IMR-90 (cell line): ENCODE measurements at regions not wholly inside any gene's neighbourhood (a gene's known extent, or its start where the extent isn't known, plus 50 kb on each side); places are given as distances from the start of the nearest gene placed in this dataset.
A peak's percentile ranks its signal among the peaks of the same experiment; 100 is the strongest.

Source experiments
- ATAC-seq: fragments of 200-7000 bp; cut with Tn5 transposase; 2 replicates; pipeline ENCODE4 v1.9.1; 2020; ENCODE audit warnings: low read depth, mild to moderate bottlenecking, moderate library complexity
- BruUV-seq: library from RNA; stranded (reverse); fragments of 400-500 nt; replicated peaks from 2 replicates; lab custom pipeline; 2021; lab: Mats Ljungman, UMichigan
- CTCF ChIA-PET: fragments of 300-600 bp; formaldehyde crosslinking; extraction: SDS; loops from one replicate; lab custom pipeline; 2021; ENCODE audit warnings: antibody characterized with exemption; lab: Yijun Ruan, JAX
- POLR2A ChIA-PET: fragments of 300-600 bp; sonication (Branson Sonifier 250); formaldehyde crosslinking; loops from one replicate; lab custom pipeline; 2022; ENCODE audit warnings: antibody characterized with exemption; ENCODE audit not compliant: unreplicated experiment; lab: Charles Lee
- DNase-seq: peaks from one replicate; pipeline ENCODE4 v3.0.0; 2013
- H2AFZ ChIP-seq: replicated peaks from 2 replicates; pipeline ENCODE3; 2013; ENCODE audit warnings: low read length, mild to moderate bottlenecking; ENCODE audit not compliant: poor library complexity
- H2AK5ac ChIP-seq: 2 replicates; pipeline ENCODE4 v1.6.1; 2013; ENCODE audit warnings: low read depth, low read length, inconsistent platforms
- H2AK9ac ChIP-seq: replicated peaks from 2 replicates; pipeline ENCODE3; 2013; ENCODE audit warnings: mild to moderate bottlenecking, low read depth, low read length, moderate library complexity; ENCODE audit not compliant: poor library complexity
- H2BK120ac ChIP-seq: 2 replicates; pipeline ENCODE4 v1.6.1; 2013; ENCODE audit warnings: low read depth, low read length, inconsistent platforms
- H2BK15ac ChIP-seq: 3 replicates; pipeline ENCODE4 v1.6.1; 2013; ENCODE audit warnings: low read depth, low read length, inconsistent platforms
- H2BK20ac ChIP-seq: 2 replicates; pipeline ENCODE4 v1.6.1; 2013; ENCODE audit warnings: low read depth, mild to moderate bottlenecking, inconsistent platforms, low read length, moderate library complexity
- H2BK5ac ChIP-seq: 2 replicates; pipeline ENCODE4 v1.6.1; 2013; ENCODE audit warnings: mild to moderate bottlenecking, low read depth, low read length, inconsistent platforms; ENCODE audit not compliant: poor library complexity, severe bottlenecking
- H3K14ac ChIP-seq: replicated peaks from 2 replicates; pipeline ENCODE4 v1.6.1; 2013; ENCODE audit warnings: low read depth, low read length, inconsistent platforms
- H3K18ac ChIP-seq: 2 replicates; pipeline ENCODE4 v1.6.1; 2013; ENCODE audit warnings: low read depth, low read length, control low read depth
- H3K23ac ChIP-seq: 2 replicates; pipeline ENCODE4 v1.6.1; 2013; ENCODE audit warnings: low read depth, low read length, inconsistent platforms
- H3K27ac ChIP-seq: 2 replicates; pipeline ENCODE4 v1.5.1; 2013; ENCODE audit warnings: mild to moderate bottlenecking, control low read depth, low read length; ENCODE audit not compliant: insufficient read depth
- H3K27me3 ChIP-seq: 2 replicates; pipeline ENCODE4 v1.6.1; 2013; ENCODE audit warnings: low read length; ENCODE audit not compliant: control insufficient read depth, insufficient read depth
- H3K36me3 ChIP-seq: 2 replicates; pipeline ENCODE4 v1.6.1; 2013; ENCODE audit warnings: low read length, mixed read lengths; ENCODE audit not compliant: control insufficient read depth, insufficient read depth
- H3K4ac ChIP-seq: 2 replicates; pipeline ENCODE4 v1.6.1; 2013; ENCODE audit warnings: low read depth, low read length, inconsistent platforms
- H3K4me1 ChIP-seq: 2 replicates; pipeline ENCODE4 v1.6.1; 2013; ENCODE audit warnings: low read length, mixed read lengths; ENCODE audit not compliant: control insufficient read depth, insufficient read depth
- H3K4me2 ChIP-seq: 2 replicates; pipeline ENCODE4 v1.6.1; 2013; ENCODE audit warnings: low read depth, mild to moderate bottlenecking, control low read depth, low read length, moderate library complexity
- H3K4me3 ChIP-seq: 2 replicates; pipeline ENCODE4 v1.5.1; 2013; ENCODE audit warnings: low read depth, mild to moderate bottlenecking, control low read depth, low read length, moderate library complexity; ENCODE audit not compliant: insufficient read depth
- H3K56ac ChIP-seq: 2 replicates; pipeline ENCODE4 v1.6.1; 2013; ENCODE audit warnings: low read length, inconsistent platforms; ENCODE audit not compliant: insufficient read depth; ENCODE audit errors: extremely low read depth
- H3K79me1 ChIP-seq, 2 experiments: 2 replicates each; pipeline ENCODE4 v1.6.1; 2013; ENCODE audit warnings: low read length in 2 of 2, inconsistent platforms in 1 of 2, low read depth in 1 of 2
- H3K9ac ChIP-seq: 2 replicates; pipeline ENCODE4 v1.6.1; 2013; ENCODE audit warnings: low read depth, low read length, control low read depth
- H3K9me1 ChIP-seq: 2 replicates; pipeline ENCODE4 v1.6.1; 2013; ENCODE audit warnings: low read length, inconsistent platforms; ENCODE audit not compliant: insufficient read depth
- H3K9me3 ChIP-seq: 2 replicates; pipeline ENCODE4 v1.6.1; 2013; ENCODE audit warnings: low read length; ENCODE audit not compliant: control insufficient read depth, insufficient read depth
- H4K20me1 ChIP-seq: 2 replicates; pipeline ENCODE4 v1.6.1; 2013; ENCODE audit warnings: low read length, inconsistent platforms; ENCODE audit not compliant: insufficient read depth
- H4K5ac ChIP-seq: 2 replicates; pipeline ENCODE4 v1.6.1; 2013; ENCODE audit warnings: mild to moderate bottlenecking, low read depth, low read length, control low read depth
- H4K8ac ChIP-seq, 2 experiments: 2 replicates each; pipeline ENCODE4 v1.6.1; 2013; ENCODE audit warnings: low read depth in 2 of 2, low read length in 2 of 2, control low read depth in 1 of 2, inconsistent platforms in 1 of 2
- H4K91ac ChIP-seq: 2 replicates; pipeline ENCODE4 v1.6.1; 2013; ENCODE audit warnings: low read depth, low read length, inconsistent platforms; ENCODE audit not compliant: insufficient read depth
- BHLHE40 ChIP-seq: fragments of 150-350 bp; IDR thresholded peaks from 2 replicates; pipeline ENCODE4 v1.6.1; 2016; ENCODE audit warnings: mild to moderate bottlenecking, low read depth, low read length
- CEBPB ChIP-seq: IDR thresholded peaks from 2 replicates; pipeline ENCODE4 v1.6.1; 2012; ENCODE audit warnings: low read depth, low read length, improper control_type of control experiment
- CHD1 ChIP-seq: IDR thresholded peaks from 2 replicates; pipeline ENCODE4 v1.6.1; 2012; ENCODE audit warnings: low read depth, low read length, improper control_type of control experiment
- CTCF ChIP-seq: conservative IDR thresholded peaks from 2 replicates; pipeline ENCODE4 v1.5.1; 2012; ENCODE audit warnings: mild to moderate bottlenecking, low read depth, low read length, improper control_type of control experiment
- FOS ChIP-seq: fragments of 150-350 bp; IDR thresholded peaks from 2 replicates; pipeline ENCODE4 v1.6.1; 2016; ENCODE audit warnings: low read depth, low read length
- MAFK ChIP-seq: IDR thresholded peaks from 2 replicates; pipeline ENCODE4 v1.6.1; 2012; ENCODE audit warnings: low read depth, low read length, improper control_type of control experiment
- MAZ ChIP-seq: IDR thresholded peaks from 2 replicates; pipeline ENCODE4 v1.6.1; 2012; ENCODE audit warnings: low read depth, mild to moderate bottlenecking, low read length, improper control_type of control experiment, moderate library complexity, borderline replicate concordance
- MXI1 ChIP-seq: IDR thresholded peaks from 2 replicates; pipeline ENCODE4 v1.6.1; 2012; ENCODE audit warnings: low read depth, mild to moderate bottlenecking, low read length, moderate library complexity, borderline replicate concordance
- NFE2L2 ChIP-seq: fragments of 150-350 bp; IDR thresholded peaks from 2 replicates; pipeline ENCODE4 v1.6.1; 2016; ENCODE audit warnings: low read depth, mild to moderate bottlenecking, low read length
- POLR2A ChIP-seq: IDR thresholded peaks from 2 replicates; pipeline ENCODE4 v1.6.1; 2012; ENCODE audit warnings: mild to moderate bottlenecking, low read depth, low read length
- RAD21 ChIP-seq: IDR thresholded peaks from 2 replicates; pipeline ENCODE4 v1.6.1; 2012; ENCODE audit warnings: low read length, improper control_type of control experiment
- RCOR1 ChIP-seq: IDR thresholded peaks from 2 replicates; pipeline ENCODE4 v1.6.1; 2012; ENCODE audit warnings: mild to moderate bottlenecking, low read length, improper control_type of control experiment; ENCODE audit not compliant: insufficient replicate concordance
- RFX5 ChIP-seq: IDR thresholded peaks from 2 replicates; pipeline ENCODE4 v1.8.0; 2012; ENCODE audit warnings: low read depth, mild to moderate bottlenecking, low read length, moderate library complexity
- SMC3 ChIP-seq: fragments of 150-350 bp; IDR thresholded peaks from 2 replicates; pipeline ENCODE4 v1.6.1; 2016; ENCODE audit warnings: low read depth, mild to moderate bottlenecking, antibody characterized with exemption, low read length, moderate library complexity
- USF2 ChIP-seq: fragments of 150-350 bp; IDR thresholded peaks from 2 replicates; pipeline ENCODE4 v1.6.1; 2017; ENCODE audit warnings: mild to moderate bottlenecking, antibody characterized with exemption, low read length, low read depth
- WGBS, 2 experiments: methylation state at CpG; one replicate each; pipeline versions ENCODE4 v1.1.5 to v1.1.7; 2013; ENCODE audit warnings: missing lambda C conversion rate in 2 of 2; ENCODE audit not compliant: insufficient read length in 1 of 2; ENCODE audit errors: extremely low coverage in 2 of 2; 5-methylcytosine and 5-hydroxymethylcytosine counted together
- dilution Hi-C: fragments of 300-500 bp; cut with HindIII; formaldehyde crosslinking; loops from one replicate; pipeline ENCODE4 v1.14.3; 2018; ENCODE audit warnings: low sequenced_read_pairs; ENCODE audit not compliant: unreplicated experiment
- in situ Hi-C: fragments of 300-500 bp; cut with MboI; formaldehyde crosslinking; loops from 3 replicates; pipeline ENCODE4 v1.14.3; 2019; ENCODE audit warnings: low sequenced_read_pairs, inconsistent platforms, mixed read lengths
- intact Hi-C: fragments of 100-400 bp; cut with micrococcal nuclease; formaldehyde crosslinking; loops from 2 replicates; pipeline ENCODE4 v1.10.0; 2022
- TF ChIP-seq, protein P1 (sequence below): fragments of 150-350 bp; IDR thresholded peaks from 2 replicates; pipeline ENCODE4 v1.6.1; 2016; ENCODE audit warnings: low read depth, mild to moderate bottlenecking, low read length, moderate library complexity, borderline replicate concordance

- H3K9me1 ChIP-seq: no peaks in the 10 kb centered on the region
- H2AK9ac ChIP-seq: peak overlapping the region; percentile 28
- dilution Hi-C loops (no loop called here), in situ Hi-C loops (no loop called here), intact Hi-C loops (no loop called here)
- DNase-seq: no peak
- peaks cover 8% of the 10 kb centered on the region; the same call in 1 of the 2 replicates for H3K27me3 ChIP-seq
- no peak overlapping the region for H2AFZ ChIP-seq
- H3K56ac ChIP-seq: no peak overlapping the region
- H2BK5ac ChIP-seq: no peak overlapping the region
- H3K4me2 ChIP-seq: no peak overlapping the region
- CTCF ChIA-PET: no interaction called here
- no peak overlapping the region for H4K5ac ChIP-seq
- no peaks in the 10 kb centered on the region; the same call in 1 of the 2 replicates for H3K4me1 ChIP-seq
- peaks cover 6% of the 10 kb centered on the region; the same call in 1 of the 2 replicates for H3K9me3 ChIP-seq
- no peak overlapping the region for H3K27ac ChIP-seq
- H3K4ac ChIP-seq: no peak overlapping the region
- no peak overlapping the region for H3K4me3 ChIP-seq
- ATAC-seq: no peak
- H3K9ac ChIP-seq: no peak overlapping the region
- no peak overlapping the region for H4K91ac ChIP-seq
- no peaks in the 10 kb centered on the region for H4K20me1 ChIP-seq
- POLR2A ChIA-PET: no interaction called here
- no peak overlapping the region for H2BK20ac ChIP-seq
- H3K23ac ChIP-seq: no peak overlapping the region
- no TSS peak for BruUV-seq
- H3K14ac ChIP-seq: no peak overlapping the region
- H2AK5ac ChIP-seq: no peak overlapping the region
- H3K79me1 ChIP-seq: no peaks in the 10 kb centered on the region
- TF ChIP-seq USF2 (no peak), RCOR1 (no peak), CHD1 (no peak), MAZ (no peak), MXI1 (no peak), NFE2L2 (no peak), RAD21 (no peak), SMC3 (no peak), CTCF (no peak), BHLHE40 (no peak), RFX5 (no peak), FOS (no peak), POLR2A (no peak), CEBPB (no peak), MAFK (no peak)
- TF ChIP-seq, protein P1, sequence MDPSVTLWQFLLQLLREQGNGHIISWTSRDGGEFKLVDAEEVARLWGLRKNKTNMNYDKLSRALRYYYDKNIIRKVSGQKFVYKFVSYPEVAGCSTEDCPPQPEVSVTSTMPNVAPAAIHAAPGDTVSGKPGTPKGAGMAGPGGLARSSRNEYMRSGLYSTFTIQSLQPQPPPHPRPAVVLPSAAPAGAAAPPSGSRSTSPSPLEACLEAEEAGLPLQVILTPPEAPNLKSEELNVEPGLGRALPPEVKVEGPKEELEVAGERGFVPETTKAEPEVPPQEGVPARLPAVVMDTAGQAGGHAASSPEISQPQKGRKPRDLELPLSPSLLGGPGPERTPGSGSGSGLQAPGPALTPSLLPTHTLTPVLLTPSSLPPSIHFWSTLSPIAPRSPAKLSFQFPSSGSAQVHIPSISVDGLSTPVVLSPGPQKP: no peak
- H4K8ac ChIP-seq: no peak overlapping the region
- 77% methylated on average over 10 of the region's 19 CpGs; no CpG with 5 or more reads in 1 of the 2 experiments for WGBS, 2 experiments
- no peak overlapping the region for H2BK15ac ChIP-seq
- H2BK120ac ChIP-seq: no peak overlapping the region
- no peak overlapping the region for H3K18ac ChIP-seq
- H3K36me3 ChIP-seq: no peaks in the 10 kb centered on the region
Measured at GRCh38 chr21:43287111-43287760, 118.4 kb downstream of the CRYAA start.
